Right renal pelvis (tissue), 4 donors: ENCODE measurements at regions not wholly inside any gene's neighbourhood (a gene's known extent, or its start where the extent isn't known, plus 50 kb on each side); places are given as distances from the start of the nearest gene placed in this dataset.
"Not testable (repeated sequence)": the region's sequence is repeated elsewhere in the genome, so short reads cannot be mapped to it uniquely, and the experiment has no call there.

Experiments used
- DNase-seq, 4 donors: peaks; one replicate each; pipeline ENCODE4 v3.0.0-alpha.2; 2013; ENCODE audit warnings: low read depth in 4 of 4, low spot score in 3 of 4, missing footprints in 1 of 4

DNA sequence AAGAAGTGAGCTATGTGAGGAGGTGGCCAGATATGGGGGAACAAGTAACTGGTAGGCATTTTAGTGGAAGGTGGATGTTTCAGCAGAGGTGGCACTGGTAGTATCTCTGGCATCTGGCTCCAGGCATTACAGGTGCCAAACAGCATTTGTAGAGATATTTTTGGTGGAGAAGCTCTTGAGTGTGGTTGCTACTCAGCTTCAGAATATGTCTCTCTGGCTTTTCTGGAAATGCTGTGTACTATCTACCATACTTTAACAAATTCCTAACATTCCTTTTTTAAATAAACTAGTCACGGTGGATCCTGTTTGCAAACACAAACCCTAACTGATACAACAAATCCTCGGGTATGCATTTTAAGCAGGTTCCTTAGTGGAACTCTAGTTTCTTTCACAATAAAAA lies 128.0 kb downstream of the BARX2 start:
- no peak for DNase-seq

DNA sequence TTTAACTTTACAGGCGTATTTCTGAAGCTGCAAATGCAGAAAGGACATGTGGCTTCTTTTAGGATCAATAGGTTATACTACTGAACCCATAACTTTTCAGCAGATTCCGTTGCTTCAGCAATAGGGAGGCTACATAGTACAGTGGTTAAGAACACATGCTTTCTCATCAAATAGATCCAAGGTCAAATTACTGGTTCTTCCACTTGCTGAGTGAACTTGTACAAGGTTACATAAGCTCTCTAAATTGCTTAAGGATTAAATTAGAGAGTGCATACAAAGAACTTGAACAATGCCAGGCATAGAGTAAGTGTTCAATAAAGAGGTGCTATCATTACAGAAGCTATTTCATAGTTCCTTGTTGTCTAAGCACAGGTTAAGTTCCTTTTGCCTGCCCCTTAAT lies 129.6 kb downstream of the BARX2 start:
- DNase-seq = no peak

DNA sequence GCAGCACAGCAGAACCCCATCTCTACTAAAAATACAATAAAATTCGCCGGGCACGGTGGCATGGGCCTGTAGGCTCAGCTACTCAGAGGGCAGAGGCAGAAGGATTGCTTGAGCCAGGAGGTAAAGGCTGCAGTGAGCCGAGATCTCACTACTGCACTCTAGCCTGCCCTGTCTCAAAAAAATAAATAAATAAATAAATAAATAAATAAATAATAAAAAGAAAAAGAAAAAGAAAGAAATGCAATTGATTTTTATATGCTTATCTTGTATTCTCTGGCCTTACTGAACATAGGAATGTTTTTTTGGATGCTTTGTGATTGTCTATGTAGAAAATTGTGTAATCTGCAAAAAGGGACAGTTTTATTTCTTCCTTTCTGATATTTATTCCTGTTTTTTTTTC lies 132.5 kb downstream of the BARX2 start:
- no peak for DNase-seq

DNA sequence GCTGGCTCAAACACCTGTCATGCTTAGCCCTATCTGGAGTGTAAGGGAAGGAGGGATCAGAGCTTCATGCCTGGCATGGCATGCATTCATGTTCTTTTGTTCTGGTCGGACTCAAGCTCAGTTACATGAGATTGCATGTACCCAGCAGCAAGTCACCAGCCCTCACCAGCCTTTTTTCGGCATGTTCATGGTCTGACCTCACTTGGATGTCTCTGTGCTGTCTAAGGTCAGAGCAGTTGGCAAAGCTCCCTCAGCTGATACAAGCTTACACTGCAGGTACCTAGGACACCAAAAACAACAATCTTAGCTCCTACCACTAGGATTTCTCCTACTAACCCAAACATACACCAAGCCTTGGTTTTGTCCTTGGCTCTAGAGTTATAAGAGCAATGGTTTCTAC lies 152.6 kb downstream of the BARX2 start:
- no peak for DNase-seq

DNA sequence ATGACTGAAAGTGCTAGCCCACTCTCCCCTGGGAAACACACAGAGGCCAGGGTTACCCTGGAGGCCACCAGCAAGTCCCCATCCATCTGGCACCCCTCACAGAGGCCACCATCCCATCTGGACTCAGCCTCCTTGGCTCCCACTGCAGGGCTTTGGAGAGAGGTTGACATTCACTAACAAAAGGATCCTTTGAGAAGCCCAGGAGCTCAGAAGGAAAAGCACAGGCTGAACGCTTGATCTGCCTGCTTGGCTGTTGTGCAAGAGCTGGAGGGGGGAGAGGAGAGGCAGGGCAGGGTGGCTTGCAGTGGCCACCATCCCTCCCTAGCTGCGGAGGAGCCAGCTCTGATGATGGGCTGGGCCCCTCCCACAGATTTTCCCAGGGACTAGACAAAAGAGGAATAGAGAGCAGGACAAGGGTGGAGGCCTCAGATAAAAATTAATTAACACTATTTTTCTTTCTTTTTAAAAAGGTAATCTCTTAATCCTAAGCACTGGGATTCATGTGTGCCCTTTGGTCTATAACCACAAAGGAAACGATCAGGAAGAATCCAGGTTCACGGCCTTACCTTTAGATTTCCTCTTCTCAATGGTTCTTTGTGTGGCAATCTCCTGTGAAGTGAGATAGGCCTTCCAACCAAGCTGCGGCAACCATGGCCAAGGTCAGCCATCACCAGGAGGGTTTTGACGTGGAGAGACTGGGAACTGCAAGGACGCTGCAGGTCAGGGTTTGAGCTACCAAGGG lies 154.7 kb downstream of the BARX2 start:
- DNase-seq = no peak

DNA sequence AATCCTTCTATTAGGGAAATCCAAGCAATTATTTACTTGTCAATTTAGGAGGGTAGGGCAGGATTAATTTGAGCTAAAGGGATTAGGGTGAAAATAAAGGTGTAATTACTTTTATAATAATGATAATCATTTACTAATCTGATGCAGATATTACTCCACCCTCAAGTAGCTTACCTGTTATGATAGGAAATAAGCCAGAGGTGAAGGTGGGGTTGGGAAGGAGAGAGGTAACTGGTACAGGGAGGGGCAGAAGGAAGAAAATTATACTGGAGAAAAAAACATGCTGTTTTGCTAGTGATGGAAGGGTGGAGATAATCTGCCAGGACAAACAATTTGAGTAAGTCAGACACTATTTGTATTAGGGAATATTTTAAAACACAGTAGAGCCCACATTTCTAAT lies 157.7 kb downstream of the BARX2 start:
- no peak for DNase-seq

DNA sequence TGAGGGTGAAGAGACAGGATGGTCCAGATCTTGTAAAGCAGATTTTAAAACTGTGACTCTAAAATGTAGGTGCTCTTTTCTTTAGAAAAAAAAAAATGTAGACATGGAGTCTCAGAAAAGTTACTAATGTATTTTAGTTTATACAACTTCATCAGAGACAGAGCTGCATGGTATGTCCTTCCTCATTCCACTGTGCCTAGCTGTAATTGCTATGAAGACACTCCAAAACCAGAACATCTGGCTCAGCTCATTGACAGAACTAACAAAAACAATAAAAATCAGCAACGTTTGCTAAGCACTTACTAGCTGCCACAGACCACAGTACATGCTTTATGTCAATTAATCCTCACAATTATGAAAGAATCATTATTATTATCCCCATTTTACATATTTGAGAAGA lies 160.7 kb downstream of the BARX2 start:
- no peak for DNase-seq

DNA sequence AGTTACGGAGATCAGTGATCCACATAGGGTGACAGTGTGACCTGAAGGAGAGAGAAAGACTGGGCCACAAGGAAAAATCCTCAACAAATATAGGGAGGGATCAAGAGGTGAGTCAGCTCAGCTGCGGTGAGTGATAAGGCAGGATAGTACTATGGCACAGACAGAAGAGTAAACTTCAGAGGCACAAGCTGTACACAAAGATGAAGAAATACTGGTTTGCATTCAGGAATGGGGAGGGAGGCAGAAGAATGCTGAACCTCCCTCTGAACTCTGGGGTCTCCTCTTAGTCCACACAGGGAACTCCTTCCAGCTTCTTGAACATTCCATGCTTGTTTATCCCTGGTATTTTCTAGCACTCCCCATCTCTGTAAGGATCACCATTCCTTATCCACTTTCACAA lies 162.7 kb downstream of the BARX2 start:
- no peak for DNase-seq

DNA sequence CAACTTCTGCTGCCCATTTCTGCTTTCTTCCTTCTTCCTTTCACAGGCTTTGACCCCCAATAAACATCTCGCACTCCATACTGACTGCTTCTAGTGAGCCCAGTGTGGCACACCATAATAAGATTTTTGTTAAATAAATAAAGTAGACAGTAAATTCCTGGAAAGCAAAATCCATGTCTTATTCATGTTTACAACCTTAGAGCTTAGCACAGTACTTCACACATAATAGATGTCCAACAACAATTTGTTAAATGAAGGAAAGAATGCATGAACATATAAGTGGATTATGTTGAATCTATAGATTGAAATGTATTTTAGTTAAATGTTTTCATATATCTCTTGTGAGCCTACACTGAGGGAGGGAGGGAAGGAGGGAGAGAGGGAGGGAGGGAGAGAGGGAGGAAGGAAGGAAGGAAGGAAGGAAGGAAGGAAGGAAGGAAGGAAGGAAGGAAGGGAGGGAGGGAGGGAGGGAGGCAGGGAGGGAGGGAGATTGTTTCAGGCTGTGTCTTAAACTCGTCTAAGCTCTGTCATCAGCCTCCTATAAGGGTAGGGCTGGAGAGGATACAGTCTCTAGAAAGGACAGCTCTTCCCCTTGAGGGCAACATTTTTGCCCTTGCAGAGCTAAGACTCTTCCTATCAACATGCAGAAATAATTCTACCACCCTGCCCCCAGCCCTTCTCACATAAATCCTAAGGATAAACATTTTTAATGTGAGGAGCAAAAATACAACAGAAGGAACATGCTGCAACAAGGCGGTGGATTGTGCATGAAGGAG lies 168.1 kb downstream of the BARX2 start:
- DNase-seq = no peak

DNA sequence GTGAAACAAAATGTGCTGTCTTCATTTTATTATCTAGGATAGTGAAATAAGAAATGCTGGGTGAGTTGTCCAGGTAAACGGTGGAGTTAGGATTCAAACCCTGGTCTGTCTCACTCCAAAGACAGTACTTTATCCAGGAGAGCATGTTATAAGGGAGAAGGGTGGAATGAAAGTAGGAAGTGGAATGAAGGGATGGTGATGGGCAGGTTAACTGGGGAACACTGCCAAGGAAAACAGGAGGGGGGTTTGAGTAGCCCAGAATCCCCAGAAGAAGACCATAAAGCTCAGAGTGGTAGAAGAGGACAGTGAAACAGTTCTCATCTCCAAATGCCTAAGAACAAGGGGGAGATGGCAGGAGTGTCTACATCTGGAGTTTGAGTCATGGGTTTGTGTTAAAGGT lies 169.0 kb downstream of the BARX2 start:
- DNase-seq = no peak

DNA sequence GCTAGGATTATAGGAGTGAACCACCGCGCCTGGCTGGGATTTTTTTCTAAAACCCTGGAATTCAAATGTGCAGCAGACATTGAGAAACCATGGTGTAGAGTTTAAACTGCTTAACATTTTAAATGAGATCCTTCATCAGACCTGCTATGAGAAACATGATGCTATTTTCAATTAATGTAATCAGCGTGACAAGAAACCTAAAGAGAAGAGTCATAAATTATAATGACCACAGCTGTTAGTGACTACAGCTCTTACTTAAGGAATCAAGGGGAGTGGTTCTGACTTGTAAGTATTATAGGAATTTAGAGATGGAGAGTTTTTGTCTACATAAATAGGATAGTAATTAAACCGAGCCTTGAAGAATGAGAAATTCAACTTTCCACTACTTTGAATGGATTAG lies 170.6 kb downstream of the BARX2 start:
- no peak for DNase-seq

DNA sequence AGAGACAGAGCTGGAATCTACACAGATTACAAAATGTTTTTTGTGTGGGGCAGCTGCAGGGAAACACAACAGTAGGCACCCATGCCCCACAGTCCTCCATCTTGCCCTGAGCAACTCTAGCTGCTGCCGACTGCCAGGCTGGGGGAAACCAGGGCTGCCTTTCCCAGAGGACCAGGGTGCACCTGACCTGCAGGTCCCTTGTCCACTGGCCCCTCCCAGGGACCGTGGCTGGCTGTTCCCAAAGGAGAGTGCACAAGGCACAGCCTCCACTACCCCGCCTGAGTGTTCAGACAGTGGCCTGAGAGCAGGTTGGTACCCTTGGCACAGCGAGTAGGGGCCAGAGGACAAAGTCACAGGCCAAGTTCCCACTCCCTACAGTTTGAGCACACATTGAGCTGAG lies 181.8 kb downstream of the BARX2 start:
- no peak for DNase-seq

DNA sequence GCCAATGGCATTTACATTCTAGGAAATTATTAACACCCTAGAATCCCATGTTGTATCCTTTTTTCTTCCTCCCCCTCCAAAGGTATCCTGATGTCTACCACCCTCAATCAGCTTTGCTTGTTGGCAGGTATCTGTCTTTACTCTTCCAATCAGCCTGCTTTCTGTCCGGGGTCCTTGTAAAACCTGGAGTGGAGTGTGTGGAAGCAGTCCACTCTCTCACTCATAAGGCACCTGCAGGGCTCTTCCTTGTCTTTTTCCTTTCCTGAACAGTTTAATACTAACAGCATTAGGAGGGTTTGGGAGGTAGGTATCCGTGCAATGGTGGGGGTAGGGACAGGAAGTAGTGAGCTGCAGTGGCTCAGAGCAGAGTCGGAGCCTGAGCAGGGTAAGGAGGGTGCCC lies 193.4 kb downstream of the BARX2 start:
- DNase-seq = no peak

DNA sequence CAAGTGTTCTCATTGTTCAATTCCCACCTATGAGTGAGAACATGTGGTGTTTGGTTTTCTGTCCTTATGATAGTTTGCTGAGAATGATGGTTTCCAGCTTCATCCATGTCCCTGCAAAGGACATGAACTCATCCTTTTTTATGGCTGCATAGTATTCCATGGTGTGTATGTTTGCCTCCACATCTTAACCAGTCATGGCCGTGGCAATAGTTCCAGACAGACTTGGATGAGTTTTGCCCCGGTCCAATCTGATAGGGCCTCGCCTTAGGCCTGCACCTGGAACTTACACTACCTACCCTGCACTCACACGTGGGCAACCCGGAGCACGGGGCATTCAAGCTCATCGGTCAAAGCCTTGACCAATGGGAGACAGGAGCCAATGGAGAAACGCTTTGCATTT lies 197.0 kb downstream of the BARX2 start:
- not testable (repeated sequence) for DNase-seq

DNA sequence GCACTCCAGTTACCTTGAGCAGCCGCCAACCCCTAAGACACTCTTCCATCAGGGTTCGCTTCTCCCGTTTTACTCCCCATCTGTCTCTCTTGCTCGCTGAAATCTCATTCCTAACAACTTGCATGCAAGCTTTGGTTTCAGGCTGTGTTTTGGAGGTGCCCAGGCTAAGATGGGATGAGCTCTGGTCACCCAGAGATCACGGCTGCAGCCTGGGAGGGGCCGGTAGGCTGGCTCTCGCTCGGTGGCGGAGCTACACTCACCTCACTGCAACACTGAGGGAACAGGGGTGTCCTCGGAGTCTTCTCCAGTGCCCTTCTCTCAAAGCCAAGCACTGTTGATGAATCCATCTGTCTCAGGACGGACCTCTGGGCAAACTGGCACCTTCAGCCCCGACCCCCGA lies 197.5 kb downstream of the BARX2 start:
- DNase-seq = no peak

DNA sequence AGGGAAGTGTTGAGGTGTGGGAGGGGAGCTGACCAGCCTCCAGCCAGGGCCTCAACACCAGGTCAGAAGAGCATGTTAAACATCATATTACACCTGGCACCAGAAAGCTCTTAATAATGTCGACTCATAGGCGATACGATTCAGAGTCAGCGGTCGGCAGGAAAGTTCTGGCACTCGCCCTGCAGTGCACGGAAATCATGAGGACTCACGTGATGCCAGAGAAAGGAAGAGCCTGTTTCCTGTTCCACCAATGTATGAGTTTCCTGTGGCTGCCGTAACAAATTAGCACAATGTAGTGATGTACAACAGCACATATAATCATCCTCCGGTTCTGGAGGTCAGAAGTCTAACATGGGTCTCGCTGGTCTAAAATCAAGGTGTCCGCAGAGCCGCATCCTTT lies 198.8 kb downstream of the BARX2 start:
- DNase-seq = no peak

DNA sequence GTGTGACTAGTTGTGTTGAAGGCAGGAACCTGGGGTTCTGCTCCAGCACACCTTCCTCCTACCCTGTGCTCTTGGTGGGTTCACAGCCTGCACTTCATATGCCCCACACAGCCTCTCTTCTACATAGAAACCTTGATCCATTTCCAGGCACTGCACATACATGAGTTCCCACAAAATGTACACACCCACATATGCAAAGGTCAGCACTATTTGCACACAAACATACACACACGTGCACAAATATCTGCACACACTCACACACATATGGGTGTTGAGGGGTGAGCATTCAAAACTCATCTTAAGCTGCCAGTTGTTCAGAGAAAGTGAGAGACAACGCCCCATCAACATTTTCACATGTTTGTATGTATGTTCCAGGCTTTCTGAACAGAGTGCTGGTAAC lies 201.0 kb downstream of the BARX2 start:
- DNase-seq = no peak

DNA sequence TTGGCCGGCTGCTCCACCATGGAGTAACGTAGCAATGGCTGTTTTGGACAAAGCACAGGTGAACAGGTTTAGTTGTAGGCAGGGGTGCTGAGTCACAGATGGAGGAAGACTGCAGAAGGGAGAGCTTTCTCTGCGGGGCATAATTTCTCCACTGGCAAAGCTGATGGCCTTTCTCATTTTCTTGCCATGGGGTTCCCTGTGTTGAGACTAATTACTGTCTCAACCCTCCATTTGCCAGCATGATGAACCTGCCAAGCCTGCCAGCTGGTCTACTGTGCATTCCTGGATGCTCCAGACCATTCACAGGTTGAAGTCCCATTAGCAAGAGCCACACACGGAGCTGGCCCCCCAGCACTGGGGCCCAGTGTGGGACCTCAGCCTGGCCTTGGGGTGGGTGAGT lies 202.4 kb downstream of the BARX2 start:
- no peak for DNase-seq

DNA sequence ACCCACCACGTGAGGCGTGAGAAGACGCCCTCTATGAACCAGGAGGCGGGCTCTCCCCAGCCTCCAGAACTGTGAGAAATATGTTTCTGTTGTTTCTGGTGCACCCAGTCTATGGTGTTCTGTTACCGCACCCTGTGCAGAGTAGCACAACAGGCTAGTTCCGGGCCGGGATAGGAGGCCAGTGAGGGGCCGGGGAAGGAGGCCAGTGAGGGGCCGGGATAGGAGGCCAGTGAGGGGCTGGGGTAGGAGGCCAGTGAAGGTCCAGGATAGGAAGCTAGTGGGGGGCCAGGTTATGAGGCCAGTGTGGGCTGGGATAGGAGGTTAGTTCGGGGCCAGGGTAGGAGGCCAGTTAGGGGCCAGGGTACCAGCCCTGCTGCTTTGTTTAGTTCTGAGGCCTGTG lies 204.6 kb downstream of the BARX2 start:
- DNase-seq = no peak

DNA sequence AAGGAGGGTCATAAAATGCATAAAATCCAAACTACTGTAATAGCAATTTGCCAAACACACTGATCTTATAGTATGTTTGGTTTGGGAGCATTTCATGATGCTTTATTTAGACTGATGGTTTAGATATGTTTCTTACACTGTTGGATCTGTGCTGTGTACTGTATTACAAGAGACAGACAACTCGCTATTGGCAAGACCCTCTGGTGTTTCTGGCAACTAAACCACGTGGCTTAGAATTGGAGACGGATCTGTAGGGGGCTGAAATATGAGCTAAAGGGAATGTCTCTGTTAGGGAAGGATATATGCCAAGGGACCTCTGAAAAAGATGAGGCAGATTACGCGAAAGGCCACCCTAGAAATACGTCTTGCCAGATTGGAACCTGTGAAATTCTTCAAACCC lies 208.7 kb downstream of the BARX2 start:
- no peak for DNase-seq

DNA sequence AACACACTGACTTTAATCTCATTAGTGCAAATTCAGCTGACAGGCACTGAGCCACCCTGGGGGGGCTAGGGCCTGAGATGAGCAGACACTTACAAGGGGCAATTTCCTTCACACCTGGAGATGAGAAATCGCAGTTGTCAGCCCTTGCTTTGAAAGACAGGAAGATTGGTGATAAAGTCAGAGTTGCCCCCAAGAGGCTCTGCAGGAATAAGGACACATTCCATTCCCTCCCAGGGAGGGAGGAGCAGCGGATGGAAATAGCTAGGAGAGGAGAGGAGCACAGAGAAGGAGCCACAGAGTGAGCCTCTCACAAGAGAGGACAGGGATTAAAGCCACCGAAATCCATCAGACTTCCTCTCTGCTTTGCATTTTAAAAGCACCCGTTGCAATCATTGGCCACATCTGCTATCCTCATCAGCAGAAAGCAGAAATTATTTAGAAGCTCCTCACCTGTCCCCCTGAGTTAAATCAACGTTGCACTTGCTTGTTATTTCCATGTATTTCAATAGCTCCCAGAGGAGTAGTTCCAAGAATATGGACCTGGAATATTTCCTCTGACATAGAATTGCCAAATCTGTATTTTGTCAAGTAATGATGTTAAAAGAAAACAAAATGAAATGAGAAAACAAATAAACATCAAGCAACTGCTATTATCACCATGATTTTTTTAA lies 213.7 kb downstream of the BARX2 start:
- DNase-seq = no peak
